ENCODE measurements at regions not wholly inside any gene's neighbourhood (a gene's known extent, or its start where the extent isn't known, plus 50 kb on each side); places are given as distances from the start of the nearest gene placed in this dataset.

DNA sequence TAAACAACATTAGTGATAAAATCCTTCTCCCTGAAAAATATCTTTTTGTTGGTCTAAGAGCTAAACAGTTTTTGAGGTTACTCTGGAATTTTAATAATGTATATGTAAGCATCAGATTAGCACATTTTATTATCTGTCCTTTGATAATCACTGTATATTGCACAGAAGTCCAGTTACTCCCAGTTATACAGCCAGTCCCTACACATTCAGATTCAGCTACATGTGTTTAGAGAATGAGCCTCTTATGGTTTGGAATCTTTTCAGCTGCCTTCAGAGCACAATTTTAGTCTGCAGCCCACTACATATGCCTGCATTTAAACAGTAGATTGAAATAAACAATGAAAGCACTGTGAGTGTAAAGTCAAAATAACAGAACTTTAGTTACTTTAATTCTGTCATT lies 438.2 kb downstream of the ARHGEF28 start:
- H3K4me3 Mint-ChIP-seq, result no peak overlapping the region
- H3K4me1 Mint-ChIP-seq, result no peaks in the 10 kb centered on the region
- peaks cover 4% of the 10 kb centered on the region for H3K9me3 Mint-ChIP-seq
- H3K27ac Mint-ChIP-seq, result no peak overlapping the region
- no peak for DNase-seq
- H3K27me3 Mint-ChIP-seq (ENCODE audit: low read depth, poor library complexity), result peaks cover 4% of the 10 kb centered on the region
- H3K36me3 Mint-ChIP-seq (ENCODE audit: low read depth), result no peaks in the 10 kb centered on the region
- TF ChIP-seq, protein P1, sequence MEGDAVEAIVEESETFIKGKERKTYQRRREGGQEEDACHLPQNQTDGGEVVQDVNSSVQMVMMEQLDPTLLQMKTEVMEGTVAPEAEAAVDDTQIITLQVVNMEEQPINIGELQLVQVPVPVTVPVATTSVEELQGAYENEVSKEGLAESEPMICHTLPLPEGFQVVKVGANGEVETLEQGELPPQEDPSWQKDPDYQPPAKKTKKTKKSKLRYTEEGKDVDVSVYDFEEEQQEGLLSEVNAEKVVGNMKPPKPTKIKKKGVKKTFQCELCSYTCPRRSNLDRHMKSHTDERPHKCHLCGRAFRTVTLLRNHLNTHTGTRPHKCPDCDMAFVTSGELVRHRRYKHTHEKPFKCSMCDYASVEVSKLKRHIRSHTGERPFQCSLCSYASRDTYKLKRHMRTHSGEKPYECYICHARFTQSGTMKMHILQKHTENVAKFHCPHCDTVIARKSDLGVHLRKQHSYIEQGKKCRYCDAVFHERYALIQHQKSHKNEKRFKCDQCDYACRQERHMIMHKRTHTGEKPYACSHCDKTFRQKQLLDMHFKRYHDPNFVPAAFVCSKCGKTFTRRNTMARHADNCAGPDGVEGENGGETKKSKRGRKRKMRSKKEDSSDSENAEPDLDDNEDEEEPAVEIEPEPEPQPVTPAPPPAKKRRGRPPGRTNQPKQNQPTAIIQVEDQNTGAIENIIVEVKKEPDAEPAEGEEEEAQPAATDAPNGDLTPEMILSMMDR (IDR thresholded peaks at IDR 0.05), result no peak

GRCh38 chr5:74063821-74064220 lies 437.8 kb downstream of the ARHGEF28 start:
- TF ChIP-seq, protein P1 (IDR thresholded peaks at IDR 0.05), result no peak
- H3K36me3 Mint-ChIP-seq (ENCODE audit: low read depth), result no peaks in the 10 kb centered on the region
- no peaks in the 10 kb centered on the region for H3K4me1 Mint-ChIP-seq
- DNase-seq, result no peak
- no peak overlapping the region for H3K27ac Mint-ChIP-seq
- H3K27me3 Mint-ChIP-seq (ENCODE audit: low read depth, poor library complexity), result peaks cover 4% of the 10 kb centered on the region
- H3K4me3 Mint-ChIP-seq, result no peak overlapping the region
- peaks cover 4% of the 10 kb centered on the region for H3K9me3 Mint-ChIP-seq

DNA sequence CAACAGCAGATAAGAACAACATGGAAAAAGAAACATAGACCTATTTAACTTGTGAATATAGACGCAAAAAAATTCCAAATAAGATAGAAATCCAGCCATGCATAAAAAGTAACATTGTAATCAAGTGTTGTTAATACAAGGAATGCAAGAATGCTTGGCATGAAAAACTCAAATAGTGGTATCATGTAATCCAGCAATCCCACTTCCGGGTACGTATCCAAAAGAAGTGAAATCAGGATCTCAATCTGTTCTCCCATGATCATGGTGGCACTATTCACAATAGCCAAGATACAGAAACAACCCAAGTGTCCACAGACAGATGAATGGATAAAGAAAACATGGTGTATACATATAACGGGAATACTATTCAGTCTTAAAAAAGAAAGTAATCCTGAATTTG lies 437.4 kb downstream of the ARHGEF28 start:
- peaks cover 4% of the 10 kb centered on the region for H3K9me3 Mint-ChIP-seq
- H3K4me3 Mint-ChIP-seq, result no peak overlapping the region
- peaks cover 4% of the 10 kb centered on the region for H3K27me3 Mint-ChIP-seq (ENCODE audit: low read depth, poor library complexity)
- H3K27ac Mint-ChIP-seq, result no peak overlapping the region
- no peak for DNase-seq
- TF ChIP-seq, protein P1 (IDR thresholded peaks at IDR 0.05), result no peak
- H3K4me1 Mint-ChIP-seq, result no peaks in the 10 kb centered on the region
- no peaks in the 10 kb centered on the region for H3K36me3 Mint-ChIP-seq (ENCODE audit: low read depth)

- Mint-ChIP-seq H3K4me3 (no peak overlapping the region), H3K9me3 (peaks cover 4% of the 10 kb centered on the region), H3K36me3 (ENCODE audit: low read depth) (no peaks in the 10 kb centered on the region), H3K27me3 (ENCODE audit: low read depth, poor library complexity) (no peaks in the 10 kb centered on the region), H3K27ac (no peak overlapping the region), H3K4me1 (peaks cover 6% of the 10 kb centered on the region)
- no peak for DNase-seq
- TF ChIP-seq, protein P1 (IDR thresholded peaks at IDR 0.05), result no peak
These were observed 435.3 kb downstream of the ARHGEF28 start for GRCh38 chr5:74061292-74061691.

- no peak overlapping the region for H3K27ac Mint-ChIP-seq
- H3K9me3 Mint-ChIP-seq, result no peaks in the 10 kb centered on the region
- DNase-seq, result no peak
- H3K27me3 Mint-ChIP-seq (ENCODE audit: low read depth, poor library complexity), result no peaks in the 10 kb centered on the region
- peaks cover 21% of the 10 kb centered on the region for H3K4me1 Mint-ChIP-seq
- H3K36me3 Mint-ChIP-seq (ENCODE audit: low read depth), result no peaks in the 10 kb centered on the region
- H3K4me3 Mint-ChIP-seq, result no peak overlapping the region
- TF ChIP-seq, protein P1 (IDR thresholded peaks at IDR 0.05), result no peak
These were observed 433.7 kb downstream of the ARHGEF28 start for GRCh38 chr5:74059706-74060105.

DNA sequence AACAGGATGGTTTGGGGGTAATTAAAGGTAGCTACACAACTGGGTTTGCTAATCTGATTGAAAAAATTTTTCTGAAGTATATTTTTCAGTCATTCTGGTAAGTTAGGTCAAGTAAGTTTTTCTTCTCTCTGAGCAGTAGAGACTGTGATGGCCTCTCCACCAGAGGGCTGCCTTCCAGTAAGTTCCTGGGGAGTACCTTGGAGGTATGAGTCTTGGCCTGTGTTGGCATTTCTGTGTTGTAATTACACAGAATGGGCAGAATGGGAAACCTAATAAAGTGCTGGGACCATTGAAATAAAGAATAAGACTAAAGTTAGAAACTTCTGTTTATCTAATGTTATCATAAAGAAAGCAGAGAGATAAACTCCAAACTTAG lies 430.8 kb downstream of the ARHGEF28 start:
- H3K27me3 Mint-ChIP-seq (ENCODE audit: low read depth, poor library complexity), result no peaks in the 10 kb centered on the region
- no peaks in the 10 kb centered on the region for H3K36me3 Mint-ChIP-seq (ENCODE audit: low read depth)
- no peak overlapping the region for H3K4me3 Mint-ChIP-seq
- DNase-seq, result no peak
- peaks cover 22% of the 10 kb centered on the region for H3K4me1 Mint-ChIP-seq
- TF ChIP-seq, protein P1 (IDR thresholded peaks at IDR 0.05), result no peak
- H3K9me3 Mint-ChIP-seq, result no peaks in the 10 kb centered on the region
- no peak overlapping the region for H3K27ac Mint-ChIP-seq
